Kidney tubule cell (primary cell): ENCODE measurements at regions not wholly inside any gene's neighbourhood (a gene's known extent, or its start where the extent isn't known, plus 50 kb on each side); places are given as distances from the start of the nearest gene placed in this dataset.

ENCODE experiments used
- DNase-seq: peaks from one replicate; pipeline ENCODE4 v3.0.0-alpha.2; 2018; ENCODE audit warnings: low spot score

- no peak for DNase-seq
Observed at GRCh38 chr3:151935446-151935845, 62.0 kb downstream of the SUCNR1 start.

GRCh38 chr3:151940481-151940880 lies 67.0 kb downstream of the SUCNR1 start:
- DNase-seq, result no peak

- DNase-seq, result no peak
Observed at GRCh38 chr3:151943539-151943938, 70.1 kb downstream of the SUCNR1 start.

GRCh38 chr3:151944356-151944755 lies 70.9 kb downstream of the SUCNR1 start:
- no peak for DNase-seq

GRCh38 chr3:151946606-151947005 lies 73.2 kb downstream of the SUCNR1 start:
- DNase-seq, result no peak

GRCh38 chr3:151949706-151950105 lies 76.3 kb downstream of the SUCNR1 start:
- no peak for DNase-seq

- no peak for DNase-seq
Observed at GRCh38 chr3:151955356-151955755, 81.9 kb downstream of the SUCNR1 start.

GRCh38 chr3:151960961-151961580 lies 87.6 kb downstream of the SUCNR1 start:
- no peak for DNase-seq

GRCh38 chr3:151962352-151962751 lies 88.9 kb downstream of the SUCNR1 start:
- DNase-seq, result no peak

- DNase-seq, result no peak
Observed at GRCh38 chr3:151962912-151963311, 89.5 kb downstream of the SUCNR1 start.

- no peak for DNase-seq
Observed at GRCh38 chr3:151964743-151965142, 91.3 kb downstream of the SUCNR1 start.

- peak; percentile 2 for DNase-seq
Observed at GRCh38 chr3:151969026-151969642, 95.7 kb downstream of the SUCNR1 start.

GRCh38 chr3:151971814-151972579 lies 98.6 kb downstream of the SUCNR1 start:
- no peak for DNase-seq

GRCh38 chr3:151974067-151974466 lies 100.6 kb downstream of the SUCNR1 start:
- no peak for DNase-seq

GRCh38 chr3:151976211-151977050 lies 103.0 kb downstream of the SUCNR1 start:
- peak; percentile 96 for DNase-seq

GRCh38 chr3:151979906-151980305 lies 106.5 kb downstream of the SUCNR1 start:
- no peak for DNase-seq

GRCh38 chr3:151983538-151983937 lies 110.1 kb downstream of the SUCNR1 start:
- no peak for DNase-seq

GRCh38 chr3:151985787-151986430 lies 112.5 kb downstream of the SUCNR1 start:
- no peak for DNase-seq

GRCh38 chr3:151987893-151988292 lies 114.5 kb downstream of the SUCNR1 start:
- no peak for DNase-seq

GRCh38 chr3:151989621-151990020 lies 116.2 kb downstream of the SUCNR1 start:
- DNase-seq, result no peak

GRCh38 chr3:151990696-151991376 lies 117.4 kb downstream of the SUCNR1 start:
- DNase-seq, result no peak
